NT2/D1 (cell line): ENCODE measurements at regions not wholly inside any gene's neighbourhood (a gene's known extent, or its start where the extent isn't known, plus 50 kb on each side); places are given as distances from the start of the nearest gene placed in this dataset.

Source experiments
- SUZ12 ChIP-seq: IDR thresholded peaks from 2 replicates; pipeline ENCODE4 v1.6.1; 2011; ENCODE audit not compliant: insufficient read length, insufficient read depth; ENCODE audit errors: extremely low read depth
- YY1 ChIP-seq: IDR thresholded peaks from 2 replicates; pipeline ENCODE4 v1.6.1; 2011; ENCODE audit not compliant: insufficient read length, insufficient read depth

GRCh38 chr4:81594490-81595159 is 122.9 kb upstream of the RASGEF1B start:
- TF ChIP-seq YY1 (no peak), SUZ12 (no peak)
